Sigmoid colon (tissue), 6 donors: ENCODE measurements at regions not wholly inside any gene's neighbourhood (a gene's known extent, or its start where the extent isn't known, plus 50 kb on each side); places are given as distances from the start of the nearest gene placed in this dataset.
A peak's percentile ranks its signal among the peaks of the same experiment; 100 is the strongest.

Experiments used
- DNase-seq: peaks from one replicate; pipeline ENCODE4 v3.0.0-alpha.2; 2019
- H3K27ac ChIP-seq, 4 donors: fragments of 200-600 bp; sonication (generic); one replicate each; pipeline ENCODE4 v1.5.1; 2016 to 2019; ENCODE audit warnings: mild to moderate bottlenecking in 1 of 4
- H3K27me3 ChIP-seq, 3 donors: fragments of 200-600 bp; sonication (generic); one replicate each; pipeline ENCODE4 v1.5.1; 2019; ENCODE audit warnings: mild to moderate bottlenecking in 1 of 3
- H3K36me3 ChIP-seq, 4 donors: fragments of 200-600 bp; sonication (generic); one replicate each; pipeline ENCODE4 v1.5.1; 2016 to 2019
- H3K4me1 ChIP-seq, 4 donors: fragments of 200-600 bp; sonication (generic); one replicate each; pipeline ENCODE4 v1.5.1; 2017 to 2019
- H3K4me3 ChIP-seq, 4 donors: fragments of 200-600 bp; sonication (generic); one replicate each; pipeline ENCODE4 v1.5.1; 2017 to 2019; ENCODE audit warnings: mild to moderate bottlenecking in 2 of 4, moderate library complexity in 1 of 4
- H3K9me3 ChIP-seq, 4 donors: fragments of 200-600 bp in 3 of 4; sonication (generic) in 3 of 4; one replicate each; pipeline versions ENCODE4 v1.5.1 to v1.6.1; 2013 to 2019
- CTCF ChIP-seq, 4 experiments: fragments of 450-650 bp in 3 of 4; fragments of 200-600 bp in 1 of 4; IDR thresholded peaks; one replicate each; pipeline ENCODE4 v1.5.1; 2016 to 2019; ENCODE audit warnings: antibody characterized with exemption in 4 of 4, mild to moderate bottlenecking in 3 of 4, moderate library complexity in 2 of 4
- EP300 ChIP-seq, 4 donors: sonication (generic); formaldehyde crosslinking; IDR thresholded peaks; one replicate each; pipeline ENCODE4 v1.6.1; 2017; ENCODE audit warnings: antibody characterized with exemption in 4 of 4
- POLR2A ChIP-seq, 2 donors: fragments of 450-650 bp; IDR thresholded peaks; one replicate each; pipeline ENCODE4 v1.6.1; 2016; ENCODE audit warnings: antibody characterized with exemption in 2 of 2, mild to moderate bottlenecking in 2 of 2, moderate library complexity in 2 of 2
- POLR2AphosphoS5 ChIP-seq, 4 donors: sonication (generic); formaldehyde crosslinking; IDR thresholded peaks; one replicate each; pipeline ENCODE4 v1.6.1; 2017; ENCODE audit warnings: antibody characterized with exemption in 4 of 4
- WGBS, 2 donors: extraction: QIAGEN DNeasy Blood & Tissue Kit; methylation state at CpG; one replicate each; pipeline ENCODE4 v1.1.7; 2013; 5-methylcytosine and 5-hydroxymethylcytosine counted together
- intact Hi-C: fragments of 100-400 bp; cut with DNase I; formaldehyde crosslinking; loops from one replicate; pipeline ENCODE4 v1.15.1; 2023
- donor health status: healthy with polysubstance abuse.
- donor health status: healthy.

GRCh38 chr2:20567159-20567925 lies 83.6 kb downstream of the HS1BP3 start:
- Histone ChIP-seq H3K9me3 (no peaks in the 10 kb centered on the region), H3K4me3 (no peak overlapping the region), H3K27me3 (no peaks in the 10 kb centered on the region), H3K27ac (peak overlapping the region in 2 of 4 donors; percentile 58 to 62), H3K4me1 (peaks cover 0 to 12% (median 8%) of the 10 kb centered on the region in 4 donors), H3K36me3 (no peaks in the 10 kb centered on the region)
- intact Hi-C loops, result no loop called here
- no peak for TF ChIP-seq POLR2AphosphoS5 (IDR thresholded peaks at IDR 0.05)
- TF ChIP-seq EP300 (IDR thresholded peaks at IDR 0.05), result no peak
- TF ChIP-seq CTCF (IDR thresholded peaks at IDR 0.05), result no peak
- TF ChIP-seq POLR2A (IDR thresholded peaks at IDR 0.05), result no peak
- DNase-seq, result no peak
- WGBS, 2 donors, result 91 to 92% methylated on average over 12 of the region's 12 CpGs
